GM12892 (cell line): ENCODE measurements at regions not wholly inside any gene's neighbourhood (a gene's known extent, or its start where the extent isn't known, plus 50 kb on each side); places are given as distances from the start of the nearest gene placed in this dataset.

ENCODE experiments used
- POLR2A ChIP-seq: IDR thresholded peaks from 2 replicates; pipeline ENCODE4 v1.6.1; 2011; ENCODE audit warnings: low read depth, low read length, control low read depth
- POLR2AphosphoS5 ChIP-seq: IDR thresholded peaks from 2 replicates; pipeline ENCODE4 v1.6.1; 2011; ENCODE audit warnings: low read depth, low read length, control low read depth
- TAF1 ChIP-seq: IDR thresholded peaks from 2 replicates; pipeline ENCODE4 v1.6.1; 2011; ENCODE audit warnings: low read depth, mild to moderate bottlenecking, control low read depth, low read length, borderline replicate concordance

DNA sequence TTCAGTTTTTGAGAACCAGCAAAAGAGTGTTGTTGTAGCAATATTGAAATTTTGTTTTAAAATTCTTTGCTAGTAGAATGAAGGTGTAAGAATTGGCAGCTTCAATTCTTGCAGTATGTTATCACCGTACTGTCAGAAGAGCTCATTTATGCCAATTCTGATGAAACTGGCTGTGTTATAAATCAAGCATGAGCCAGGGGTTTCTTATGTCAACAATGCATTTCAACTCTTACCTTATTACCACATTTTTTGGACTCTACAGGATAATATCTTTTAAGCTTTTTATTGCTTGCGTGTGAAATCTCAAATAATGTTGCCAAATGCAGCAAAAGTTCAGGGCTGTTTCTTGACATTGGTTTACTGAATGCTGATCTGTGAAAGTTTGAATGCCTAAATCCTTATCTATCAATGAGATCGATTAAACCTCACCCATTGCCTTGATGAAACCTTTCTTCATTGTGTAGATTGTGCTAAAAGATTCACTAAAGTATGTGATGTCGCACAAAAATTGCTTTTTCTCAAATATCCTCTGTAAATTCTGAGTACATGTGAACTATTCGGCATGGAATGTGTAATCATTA lies 1389.3 kb upstream of the ZEB2 start:
- TF ChIP-seq TAF1 (no peak), POLR2A (no peak), POLR2AphosphoS5 (no peak)
